MM.1S (cell line): ENCODE measurements at regions not wholly inside any gene's neighbourhood (a gene's known extent, or its start where the extent isn't known, plus 50 kb on each side); places are given as distances from the start of the nearest gene placed in this dataset.

Experiments used
- DNase-seq: peaks from one replicate; pipeline ENCODE4 v3.0.0-alpha.2; 2015
- H2AFZ ChIP-seq: fragments of 300-600 bp; sonication (generic); 2 replicates; pipeline ENCODE4 v1.6.0; 2016; ENCODE audit warnings: antibody characterized with exemption, low read length
- H3F3A ChIP-seq: fragments of 300-600 bp; sonication (generic); 2 replicates; pipeline ENCODE4 v1.6.1; 2016; ENCODE audit warnings: mild to moderate bottlenecking, antibody characterized with exemption, low read length, moderate library complexity, mixed read lengths; ENCODE audit not compliant: insufficient read depth
- H3K27ac ChIP-seq: fragments of 300-600 bp; sonication (generic); 2 replicates; pipeline ENCODE4 v1.5.1; 2016; ENCODE audit warnings: mild to moderate bottlenecking, low read length
- H3K27me3 ChIP-seq: fragments of 300-600 bp; sonication (generic); replicated peaks from 2 replicates; pipeline ENCODE4 v1.6.0; 2016; ENCODE audit warnings: low read length; ENCODE audit not compliant: insufficient read depth
- H3K36me3 ChIP-seq: fragments of 300-600 bp; sonication (generic); replicated peaks from 2 replicates; pipeline ENCODE4 v1.6.1; 2016; ENCODE audit warnings: mild to moderate bottlenecking, low read length, mixed read lengths; ENCODE audit not compliant: insufficient read depth
- H3K4me1 ChIP-seq: fragments of 300-600 bp; sonication (generic); 2 replicates; pipeline ENCODE4 v1.6.1; 2016; ENCODE audit warnings: low read length, mixed read lengths
- H3K4me2 ChIP-seq: fragments of 300-600 bp; sonication (generic); 2 replicates; pipeline ENCODE4 v1.6.0; 2016; ENCODE audit warnings: low read depth, low read length
- H3K4me3 ChIP-seq: fragments of 300-600 bp; sonication (generic); 2 replicates; pipeline ENCODE4 v1.5.1; 2016; ENCODE audit warnings: low read length, mixed read lengths
- H3K79me2 ChIP-seq: fragments of 300-600 bp; sonication (generic); 2 replicates; pipeline ENCODE4 v1.6.1; 2016; ENCODE audit warnings: mixed run types, low read length, mixed read lengths
- H3K9ac ChIP-seq: fragments of 300-600 bp; sonication (generic); 2 replicates; pipeline ENCODE4 v1.6.1; 2016; ENCODE audit warnings: low read length, mixed read lengths
- H3K9me2 ChIP-seq: fragments of 300-600 bp; sonication (generic); replicated peaks from 2 replicates; pipeline ENCODE4 v1.6.1; 2016; ENCODE audit warnings: mild to moderate bottlenecking, low read length, mixed read lengths; ENCODE audit not compliant: insufficient read depth
- H3K9me3 ChIP-seq: fragments of 300-600 bp; sonication (generic); replicated peaks from 2 replicates; pipeline ENCODE4 v1.6.1; 2016; ENCODE audit warnings: mild to moderate bottlenecking, low read length, mixed read lengths; ENCODE audit not compliant: insufficient read depth
- H4K20me1 ChIP-seq: fragments of 300-600 bp; sonication (generic); 2 replicates; pipeline ENCODE4 v1.6.1; 2016; ENCODE audit warnings: mild to moderate bottlenecking, low read length, moderate library complexity, mixed read lengths; ENCODE audit not compliant: insufficient read depth
- CTCF ChIP-seq: fragments of 300-600 bp; sonication (generic); IDR thresholded peaks from 2 replicates; pipeline ENCODE4 v1.5.1; 2016; ENCODE audit warnings: antibody characterized with exemption, low read length, mixed read lengths
- EZH2 ChIP-seq: fragments of 300-600 bp; sonication (generic); optimal IDR thresholded peaks from 2 replicates; pipeline ENCODE3; 2017; ENCODE audit warnings: low read depth, mild to moderate bottlenecking, antibody characterized with exemption, low read length, mixed read lengths
- EZH2phosphoT487 ChIP-seq: fragments of 300-600 bp; sonication (generic); IDR thresholded peaks from 2 replicates; pipeline ENCODE4 v1.6.1; 2018; ENCODE audit warnings: antibody characterized with exemption, low read length

- Histone ChIP-seq H3K9ac (no peak overlapping the region), H3F3A (no peaks in the 10 kb centered on the region), H3K4me3 (no peak overlapping the region), H3K27me3 (peaks cover 61% of the 10 kb centered on the region), H2AFZ (no peak overlapping the region), H3K9me3 (no peaks in the 10 kb centered on the region), H4K20me1 (no peaks in the 10 kb centered on the region), H3K9me2 (no peaks in the 10 kb centered on the region), H3K27ac (no peak overlapping the region), H3K79me2 (no peaks in the 10 kb centered on the region), H3K36me3 (no peaks in the 10 kb centered on the region), H3K4me2 (no peak overlapping the region), H3K4me1 (0 out of 2 replicates have a peak, but pooled peaks cover 3% of the 10 kb centered on the region)
- no peak for DNase-seq
- TF ChIP-seq EZH2 (no peak), CTCF (no peak), EZH2phosphoT487 (no peak)
These were observed 138.1 kb downstream of the CPZ start for GRCh38 chr4:8730681-8731080.

GRCh38 chr4:8730159-8730558, 137.6 kb downstream of the CPZ start:
- H3K27me3 ChIP-seq: peaks cover 61% of the 10 kb centered on the region
- H3K4me2 ChIP-seq: no peak overlapping the region

GRCh38 chr4:8729408-8730149, 137.0 kb downstream of the CPZ start:
- no peaks in the 10 kb centered on the region for H3K79me2 ChIP-seq
- no peak overlapping the region for H3K27ac ChIP-seq
- H3K4me2 ChIP-seq: no peak overlapping the region
- no peaks in the 10 kb centered on the region for H4K20me1 ChIP-seq
- no peak overlapping the region for H3K9ac ChIP-seq
- H3K9me2 ChIP-seq: no peaks in the 10 kb centered on the region
- no peaks in the 10 kb centered on the region for H3K36me3 ChIP-seq
- H3K27me3 ChIP-seq: peaks cover 61% of the 10 kb centered on the region
- 0 out of 2 replicates have a peak, but pooled peaks cover 3% of the 10 kb centered on the region for H3K4me1 ChIP-seq
- H3F3A ChIP-seq: no peaks in the 10 kb centered on the region
- no peak overlapping the region for H2AFZ ChIP-seq
- no peak for DNase-seq
- no peak overlapping the region for H3K4me3 ChIP-seq
- TF ChIP-seq CTCF (no peak), EZH2 (no peak), EZH2phosphoT487 (no peak)
- no peaks in the 10 kb centered on the region for H3K9me3 ChIP-seq

More at GRCh38 chr4:8730159-8730558, 137.6 kb downstream of the CPZ start:
- no peaks in the 10 kb centered on the region for H3K79me2 ChIP-seq
- H3K4me3 ChIP-seq: no peak overlapping the region
- H3K4me1 ChIP-seq: 0 out of 2 replicates have a peak, but pooled peaks cover 3% of the 10 kb centered on the region
- no peak overlapping the region for H3K9ac ChIP-seq
- DNase-seq: no peak
- TF ChIP-seq EZH2: no peak
- TF ChIP-seq CTCF: no peak
- TF ChIP-seq EZH2phosphoT487: no peak
- no peaks in the 10 kb centered on the region for H3K36me3 ChIP-seq
- H3K27ac ChIP-seq: no peak overlapping the region
- no peaks in the 10 kb centered on the region for H3K9me2 ChIP-seq
- H3F3A ChIP-seq: no peaks in the 10 kb centered on the region
- no peaks in the 10 kb centered on the region for H3K9me3 ChIP-seq
- H4K20me1 ChIP-seq: no peaks in the 10 kb centered on the region
- no peak overlapping the region for H2AFZ ChIP-seq
